Activated CD8-positive, alpha-beta T cell treated with anti-CD3 and anti-CD28 coated beads for 36 hours (primary cell): ENCODE measurements at regions not wholly inside any gene's neighbourhood (a gene's known extent, or its start where the extent isn't known, plus 50 kb on each side); places are given as distances from the start of the nearest gene placed in this dataset.
"Not testable (repeated sequence)": the region's sequence is repeated elsewhere in the genome, so short reads cannot be mapped to it uniquely, and the experiment has no call there.

Experiments used
- ATAC-seq: fragments of 200-7000 bp; cut with Tn5 transposase; one replicate; pipeline ENCODE4 v1.10.0; 2021; ENCODE audit warnings: mild to moderate bottlenecking, moderate library complexity
- CTCF ChIA-PET: fragments of 350-600 bp; sonication (Branson Sonifier 250); formaldehyde crosslinking; loops from one replicate; lab custom pipeline; 2021; ENCODE audit warnings: antibody characterized with exemption; lab: Charles Lee
- POLR2A ChIA-PET: fragments of 350-600 bp; sonication (Branson Sonifier 250); formaldehyde crosslinking; loops from one replicate; lab custom pipeline; 2021; ENCODE audit warnings: antibody characterized with exemption; lab: Charles Lee
- DNase-seq: peaks from one replicate; pipeline ENCODE4 v3.0.0-alpha.2; 2020
- H3K27ac Mint-ChIP-seq: one replicate; pipeline ENCODE4 v1.8.0; 2021; ENCODE audit warnings: mild to moderate bottlenecking, mixed read lengths
- H3K27me3 Mint-ChIP-seq: one replicate; pipeline ENCODE4 v1.8.0; 2021; ENCODE audit warnings: mixed read lengths
- H3K36me3 Mint-ChIP-seq: one replicate; pipeline ENCODE4 v1.8.0; 2021; ENCODE audit warnings: low read depth, mixed read lengths
- H3K4me1 Mint-ChIP-seq: one replicate; pipeline ENCODE4 v1.8.0; 2021; ENCODE audit warnings: low read depth, mixed read lengths
- H3K4me3 Mint-ChIP-seq: one replicate; pipeline ENCODE4 v1.8.0; 2021; ENCODE audit warnings: mild to moderate bottlenecking, moderate library complexity, mixed read lengths
- H3K9me3 Mint-ChIP-seq: one replicate; pipeline ENCODE4 v1.8.0; 2021; ENCODE audit warnings: mixed read lengths
- intact Hi-C: fragments of 100-400 bp; cut with micrococcal nuclease; formaldehyde crosslinking; loops from one replicate; pipeline ENCODE4 v1.10.0; 2022
- TF ChIP-seq, protein P1 (sequence below): fragments of 200-600 bp; IDR thresholded peaks from one replicate; pipeline ENCODE4 v1.8.0; 2022; ENCODE audit warnings: antibody characterized with exemption, mild to moderate bottlenecking

DNA sequence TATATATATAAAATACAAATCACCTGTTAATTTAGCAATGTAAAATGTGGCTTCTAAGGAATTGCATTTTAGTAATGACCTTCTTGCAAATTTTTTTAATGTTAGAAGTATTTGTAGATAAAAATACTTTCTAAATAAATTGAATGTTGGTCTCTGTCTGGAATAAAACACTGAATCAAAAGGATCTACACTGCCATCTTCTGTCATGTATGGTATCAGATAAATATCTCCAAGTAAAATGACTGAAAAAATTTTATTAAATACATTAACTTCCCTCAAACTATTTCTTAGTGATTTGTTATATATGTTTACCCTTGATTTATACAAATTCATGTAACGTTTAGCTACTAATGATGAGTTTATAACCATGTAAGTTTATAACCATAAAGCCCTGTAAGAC, 2029.3 kb downstream of the MRPL39 start:
- Mint-ChIP-seq H3K9me3 (no peaks in the 10 kb centered on the region), H3K4me1 (no peaks in the 10 kb centered on the region), H3K27me3 (no peaks in the 10 kb centered on the region), H3K36me3 (no peaks in the 10 kb centered on the region), H3K4me3 (no peak overlapping the region), H3K27ac (no peak overlapping the region)
- TF ChIP-seq, protein P1, sequence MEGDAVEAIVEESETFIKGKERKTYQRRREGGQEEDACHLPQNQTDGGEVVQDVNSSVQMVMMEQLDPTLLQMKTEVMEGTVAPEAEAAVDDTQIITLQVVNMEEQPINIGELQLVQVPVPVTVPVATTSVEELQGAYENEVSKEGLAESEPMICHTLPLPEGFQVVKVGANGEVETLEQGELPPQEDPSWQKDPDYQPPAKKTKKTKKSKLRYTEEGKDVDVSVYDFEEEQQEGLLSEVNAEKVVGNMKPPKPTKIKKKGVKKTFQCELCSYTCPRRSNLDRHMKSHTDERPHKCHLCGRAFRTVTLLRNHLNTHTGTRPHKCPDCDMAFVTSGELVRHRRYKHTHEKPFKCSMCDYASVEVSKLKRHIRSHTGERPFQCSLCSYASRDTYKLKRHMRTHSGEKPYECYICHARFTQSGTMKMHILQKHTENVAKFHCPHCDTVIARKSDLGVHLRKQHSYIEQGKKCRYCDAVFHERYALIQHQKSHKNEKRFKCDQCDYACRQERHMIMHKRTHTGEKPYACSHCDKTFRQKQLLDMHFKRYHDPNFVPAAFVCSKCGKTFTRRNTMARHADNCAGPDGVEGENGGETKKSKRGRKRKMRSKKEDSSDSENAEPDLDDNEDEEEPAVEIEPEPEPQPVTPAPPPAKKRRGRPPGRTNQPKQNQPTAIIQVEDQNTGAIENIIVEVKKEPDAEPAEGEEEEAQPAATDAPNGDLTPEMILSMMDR: no peak
- intact Hi-C loops: no loop called here
- no peak for ATAC-seq
- ChIA-PET CTCF (no interaction called here), POLR2A (no interaction called here)
- DNase-seq: no peak

DNA sequence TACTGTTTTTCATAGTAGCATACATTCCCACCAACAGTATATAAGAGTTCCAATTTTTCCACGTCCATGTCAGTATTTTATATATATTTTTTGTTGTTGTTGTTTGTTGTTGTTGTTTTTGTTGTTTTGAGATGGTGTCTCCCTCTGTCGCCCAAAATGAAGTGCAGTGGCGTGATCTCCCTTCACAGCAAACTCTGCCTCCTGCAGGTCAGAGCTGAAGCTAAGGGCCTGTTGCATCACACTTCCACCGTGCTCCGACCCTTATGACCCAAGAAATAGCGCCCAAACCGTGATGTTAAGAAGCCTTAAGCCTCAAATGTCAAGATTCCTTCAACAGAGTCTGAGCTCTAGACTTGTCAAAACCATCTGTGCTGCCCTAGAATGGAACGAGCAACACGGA, 2032.3 kb downstream of the MRPL39 start:
- no peaks in the 10 kb centered on the region for H3K4me1 Mint-ChIP-seq
- H3K4me3 Mint-ChIP-seq: no peak overlapping the region
- H3K27ac Mint-ChIP-seq: no peak overlapping the region
- POLR2A ChIA-PET: no interaction called here
- TF ChIP-seq, protein P1: no peak
- H3K27me3 Mint-ChIP-seq: no peaks in the 10 kb centered on the region
- no peaks in the 10 kb centered on the region for H3K36me3 Mint-ChIP-seq
- ATAC-seq (no peak), DNase-seq (no peak)
- intact Hi-C loops: no loop called here
- H3K9me3 Mint-ChIP-seq: no peaks in the 10 kb centered on the region
- CTCF ChIA-PET: no interaction called here

GRCh38 chr21:23548924-23549323, 2058.4 kb downstream of the MRPL39 start:
- CTCF ChIA-PET, H3K27me3 Mint-ChIP-seq, ATAC-seq, H3K4me1 Mint-ChIP-seq, H3K4me3 Mint-ChIP-seq, H3K36me3 Mint-ChIP-seq, DNase-seq, H3K9me3 Mint-ChIP-seq, POLR2A ChIA-PET, H3K27ac Mint-ChIP-seq, intact Hi-C loops: not testable (repeated sequence)

DNA sequence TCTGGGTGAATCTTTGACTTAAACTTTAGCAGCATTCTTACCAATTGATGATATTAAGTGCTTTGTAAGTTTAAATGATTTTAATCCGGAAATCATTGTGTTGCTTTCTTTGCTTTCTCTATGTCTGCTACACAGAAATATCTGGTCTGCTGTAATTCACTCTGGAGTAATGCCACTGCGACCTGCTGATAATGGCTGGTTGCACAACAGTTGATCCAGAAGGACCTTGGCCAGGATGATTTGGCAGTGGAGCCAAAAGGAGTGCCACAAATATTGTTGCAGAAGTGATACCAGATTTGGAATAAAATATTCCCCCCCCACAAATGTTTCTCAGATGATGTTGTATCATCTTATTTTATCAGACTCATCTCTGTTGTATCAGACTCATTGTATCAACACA, 2063.9 kb downstream of the MRPL39 start:
- H3K4me1 Mint-ChIP-seq: no peaks in the 10 kb centered on the region
- no peaks in the 10 kb centered on the region for H3K9me3 Mint-ChIP-seq
- TF ChIP-seq, protein P1: no peak
- ATAC-seq: no peak
- H3K36me3 Mint-ChIP-seq: no peaks in the 10 kb centered on the region
- H3K4me3 Mint-ChIP-seq: no peak overlapping the region
- POLR2A ChIA-PET: no interaction called here
- no peaks in the 10 kb centered on the region for H3K27me3 Mint-ChIP-seq
- H3K27ac Mint-ChIP-seq: no peak overlapping the region
- no peak for DNase-seq
- CTCF ChIA-PET: no interaction called here
- intact Hi-C loops: no loop called here

GRCh38 chr21:23542097-23542496, 2065.2 kb downstream of the MRPL39 start:
- Mint-ChIP-seq H3K27ac (no peak overlapping the region), H3K4me1 (no peaks in the 10 kb centered on the region), H3K9me3 (no peaks in the 10 kb centered on the region), H3K4me3 (no peak overlapping the region), H3K36me3 (no peaks in the 10 kb centered on the region), H3K27me3 (no peaks in the 10 kb centered on the region)
- POLR2A ChIA-PET: no interaction called here
- CTCF ChIA-PET: no interaction called here
- no peak for DNase-seq
- intact Hi-C loops: no loop called here
- TF ChIP-seq, protein P1: no peak
- ATAC-seq: no peak

GRCh38 chr21:23541571-23541970, 2065.7 kb downstream of the MRPL39 start:
- TF ChIP-seq, protein P1: no peak
- ATAC-seq (no peak), DNase-seq (no peak)
- no peaks in the 10 kb centered on the region for H3K9me3 Mint-ChIP-seq
- no peaks in the 10 kb centered on the region for H3K36me3 Mint-ChIP-seq
- POLR2A ChIA-PET: no interaction called here
- CTCF ChIA-PET: no interaction called here
- H3K4me1 Mint-ChIP-seq: no peaks in the 10 kb centered on the region
- intact Hi-C loops: no loop called here
- no peak overlapping the region for H3K27ac Mint-ChIP-seq
- no peaks in the 10 kb centered on the region for H3K27me3 Mint-ChIP-seq
- H3K4me3 Mint-ChIP-seq: no peak overlapping the region
